Ishikawa (cell line): ENCODE measurements at regions not wholly inside any gene's neighbourhood (a gene's known extent, or its start where the extent isn't known, plus 50 kb on each side); places are given as distances from the start of the nearest gene placed in this dataset.

Experiments used
- MAX ChIP-seq: IDR thresholded peaks from 2 replicates; pipeline ENCODE4 v1.6.1; 2012
- NFIC ChIP-seq: IDR thresholded peaks from 2 replicates; pipeline ENCODE4 v1.6.1; 2012
- RAD21 ChIP-seq: IDR thresholded peaks from 2 replicates; pipeline ENCODE4 v1.6.1; 2012; ENCODE audit warnings: low read depth
- TEAD4 ChIP-seq: IDR thresholded peaks from 2 replicates; pipeline ENCODE4 v1.6.1; 2012

GRCh38 chr13:109945206-109945960 is 159.0 kb upstream of the IRS2 start:
- no peak for TF ChIP-seq RAD21
- no peak for TF ChIP-seq MAX
- TF ChIP-seq NFIC = no peak
- no peak for TF ChIP-seq TEAD4
